ENCODE measurements at regions not wholly inside any gene's neighbourhood (a gene's known extent, or its start where the extent isn't known, plus 50 kb on each side); places are given as distances from the start of the nearest gene placed in this dataset.

- DNase-seq (ENCODE audit: low spot score), result no peak
- TF ChIP-seq CTCF (conservative IDR thresholded peaks at IDR 0.05; ENCODE audit: low read depth), result no peak
- POLR2A ChIA-PET (ENCODE audit: low non-redundant PET), result no interaction called here
- CTCF ChIA-PET, result no interaction called here
- no peak overlapping the region for H3K27ac ChIP-seq
Observed at GRCh38 chr22:42330170-42330569, 59.7 kb upstream of the TCF20 start.

- ChIA-PET CTCF (no interaction called here), POLR2A (ENCODE audit: low non-redundant PET) (no interaction called here)
- no peak for DNase-seq (ENCODE audit: low spot score)
- no peak overlapping the region for H3K27ac ChIP-seq
- no peak for TF ChIP-seq CTCF (conservative IDR thresholded peaks at IDR 0.05; ENCODE audit: low read depth)
Observed at GRCh38 chr22:42329504-42329903, 59.1 kb upstream of the TCF20 start.

- CTCF ChIA-PET, result no interaction called here
- H3K27ac ChIP-seq, result 0 out of 2 replicates have a peak overlapping the region, but pooled peaks have one; percentile 2
- TF ChIP-seq CTCF (conservative IDR thresholded peaks at IDR 0.05; ENCODE audit: low read depth), result no peak
- POLR2A ChIA-PET (ENCODE audit: low non-redundant PET), result no interaction called here
- DNase-seq (ENCODE audit: low spot score), result no peak
Observed at GRCh38 chr22:42328784-42329145, 58.3 kb upstream of the TCF20 start.

- TF ChIP-seq CTCF (conservative IDR thresholded peaks at IDR 0.05; ENCODE audit: low read depth), result no peak
- POLR2A ChIA-PET (ENCODE audit: low non-redundant PET), result no interaction called here
- CTCF ChIA-PET, result no interaction called here
- H3K27ac ChIP-seq, result 0 out of 2 replicates have a peak overlapping the region, but pooled peaks have one; percentile 2
- no peak for DNase-seq (ENCODE audit: low spot score)
Observed at GRCh38 chr22:42328130-42328783, 57.8 kb upstream of the TCF20 start.

- H3K27ac ChIP-seq, result peak overlapping the region; percentile 6; the same call in 1 of the 2 replicates
- TF ChIP-seq CTCF (conservative IDR thresholded peaks at IDR 0.05; ENCODE audit: low read depth), result no peak
- no peak for DNase-seq (ENCODE audit: low spot score)
- ChIA-PET POLR2A (ENCODE audit: low non-redundant PET) (no interaction called here), CTCF (no interaction called here)
Observed at GRCh38 chr22:42327462-42328129, 57.1 kb upstream of the TCF20 start.

- TF ChIP-seq CTCF (conservative IDR thresholded peaks at IDR 0.05; ENCODE audit: low read depth), result no peak
- DNase-seq (ENCODE audit: low spot score), result no peak
- peak overlapping the region; percentile 6; the same call in 1 of the 2 replicates for H3K27ac ChIP-seq
- CTCF ChIA-PET, result no interaction called here
- POLR2A ChIA-PET (ENCODE audit: low non-redundant PET), result no interaction called here
Observed at GRCh38 chr22:42326801-42327200, 56.3 kb upstream of the TCF20 start.

Measured in RWPE1 (cell line).